Stimulated activated memory B cell treated with anti-CD40 and anti-IgM and Interleukin-4, amounts not matched to agents 10 μg/mL and 1 μg/mL and 100 μg/mL, for 72 hours (primary cell): ENCODE measurements at regions not wholly inside any gene's neighbourhood (a gene's known extent, or its start where the extent isn't known, plus 50 kb on each side); places are given as distances from the start of the nearest gene placed in this dataset.

Source experiments
- ATAC-seq: fragments of 150-1000 bp; cut with Tn5 transposase; 2 replicates; pipeline ENCODE4 v1.10.0; 2021
- H3K27ac Mint-ChIP-seq: one replicate; pipeline ENCODE4 v1.8.0; 2022; ENCODE audit warnings: mild to moderate bottlenecking, mixed read lengths
- H3K27me3 Mint-ChIP-seq: one replicate; pipeline ENCODE4 v1.8.0; 2022; ENCODE audit warnings: mixed read lengths
- H3K36me3 Mint-ChIP-seq: one replicate; pipeline ENCODE4 v1.8.0; 2022; ENCODE audit warnings: mixed read lengths
- H3K4me1 Mint-ChIP-seq: one replicate; pipeline ENCODE4 v1.8.0; 2022; ENCODE audit warnings: mixed read lengths
- H3K4me3 Mint-ChIP-seq: one replicate; pipeline ENCODE4 v1.8.0; 2022; ENCODE audit warnings: mild to moderate bottlenecking, moderate library complexity, mixed read lengths
- H3K9me3 Mint-ChIP-seq: one replicate; pipeline ENCODE4 v1.8.0; 2022; ENCODE audit warnings: mixed read lengths

DNA sequence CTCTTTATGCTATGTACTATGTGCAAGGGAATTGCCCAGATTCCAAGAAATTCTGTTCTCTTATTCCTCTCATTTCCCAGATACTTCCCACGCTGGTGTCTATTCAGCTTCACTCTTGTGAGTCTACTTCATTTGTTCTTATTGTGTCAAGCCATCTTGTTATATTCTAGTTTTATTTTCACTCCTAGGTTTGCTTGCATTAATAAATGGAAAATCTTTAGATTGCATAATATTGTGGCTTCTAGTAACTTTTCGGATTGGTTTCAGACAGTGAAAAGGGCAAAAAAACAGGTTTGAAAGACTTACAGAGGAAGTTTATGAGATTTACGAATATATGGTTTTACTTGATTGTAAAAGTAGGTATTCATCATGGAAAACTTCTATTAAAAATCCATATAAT lies 128.4 kb downstream of the BTC start:
- Mint-ChIP-seq H3K4me3 (no peak overlapping the region), H3K27me3 (peaks cover 36% of the 10 kb centered on the region)
- ATAC-seq, result no peak

DNA sequence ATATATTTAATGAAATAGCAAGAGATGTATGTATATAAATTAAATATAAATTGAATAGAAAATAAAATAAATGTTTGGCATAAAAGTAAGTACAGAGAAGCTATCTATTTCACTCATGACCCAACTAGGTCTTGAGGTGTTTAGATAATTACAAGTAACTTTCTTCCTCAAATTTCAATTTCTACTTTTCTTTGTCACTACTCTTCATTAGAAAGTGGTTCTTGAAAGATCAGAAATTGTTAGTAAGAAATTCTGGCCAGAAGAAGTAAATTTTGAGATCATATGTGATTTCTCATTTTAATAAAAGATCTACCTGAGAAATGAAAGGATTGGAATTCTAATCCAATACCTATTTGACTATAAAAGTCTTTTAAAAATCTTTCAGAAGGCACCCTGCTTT lies 126.9 kb downstream of the BTC start:
- H3K9me3 Mint-ChIP-seq, result no peaks in the 10 kb centered on the region
- H3K27ac Mint-ChIP-seq, result no peak overlapping the region
- ATAC-seq, result no peak

More for the DNA sequence above, 128.4 kb downstream of the BTC start:
- H3K4me1 Mint-ChIP-seq, result no peaks in the 10 kb centered on the region
- no peak overlapping the region for H3K27ac Mint-ChIP-seq
- H3K9me3 Mint-ChIP-seq, result no peaks in the 10 kb centered on the region
- H3K36me3 Mint-ChIP-seq, result no peaks in the 10 kb centered on the region

DNA sequence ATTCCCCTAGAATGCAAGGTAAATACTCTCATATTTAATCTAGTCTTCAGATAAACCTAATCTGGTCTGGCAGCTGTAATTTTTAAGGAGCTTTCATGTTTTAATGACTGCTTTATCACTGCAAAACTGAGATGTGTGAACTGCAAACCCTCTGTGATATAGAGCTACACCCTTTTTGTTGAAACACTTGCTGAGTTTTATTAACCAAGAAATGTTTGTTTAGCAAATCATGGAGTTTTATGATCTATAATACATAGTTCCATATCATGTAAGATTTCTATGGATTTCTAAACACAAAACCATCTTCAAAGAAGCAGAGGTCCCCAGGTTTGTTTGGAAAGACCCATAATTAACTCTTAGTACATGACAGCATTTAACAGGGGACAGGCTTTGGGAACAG lies 126.4 kb downstream of the BTC start:
- H3K27ac Mint-ChIP-seq, result no peak overlapping the region
- no peaks in the 10 kb centered on the region for H3K4me1 Mint-ChIP-seq
- H3K9me3 Mint-ChIP-seq, result no peaks in the 10 kb centered on the region
- H3K4me3 Mint-ChIP-seq, result no peak overlapping the region
- H3K36me3 Mint-ChIP-seq, result no peaks in the 10 kb centered on the region
- peaks cover 41% of the 10 kb centered on the region for H3K27me3 Mint-ChIP-seq
- ATAC-seq, result no peak

More for the DNA sequence above, 126.9 kb downstream of the BTC start:
- H3K4me1 Mint-ChIP-seq, result no peaks in the 10 kb centered on the region
- H3K4me3 Mint-ChIP-seq, result no peak overlapping the region
- H3K36me3 Mint-ChIP-seq, result no peaks in the 10 kb centered on the region
- peaks cover 41% of the 10 kb centered on the region for H3K27me3 Mint-ChIP-seq

DNA sequence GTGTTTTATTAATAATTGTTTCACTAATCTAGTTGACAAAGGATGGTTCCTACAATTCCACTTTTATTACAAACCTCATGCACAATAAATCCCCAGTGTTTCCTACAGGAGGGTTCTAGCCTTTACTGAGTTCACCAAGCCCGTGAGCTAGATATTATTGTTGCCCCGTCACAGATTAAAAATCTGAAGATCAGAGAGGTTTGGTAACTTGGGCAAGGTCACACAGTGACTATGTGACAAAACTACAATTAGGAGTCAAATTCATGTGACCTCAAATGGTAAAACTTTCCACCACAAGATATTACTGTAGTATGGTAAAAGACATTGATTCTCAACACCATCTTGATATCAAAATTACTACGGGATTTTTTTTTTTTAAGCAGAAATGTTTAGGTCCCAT lies 124.6 kb downstream of the BTC start:
- no peak overlapping the region for H3K27ac Mint-ChIP-seq
- no peak overlapping the region for H3K4me3 Mint-ChIP-seq
- H3K4me1 Mint-ChIP-seq, result no peaks in the 10 kb centered on the region
- H3K27me3 Mint-ChIP-seq, result peaks cover 33% of the 10 kb centered on the region
- H3K9me3 Mint-ChIP-seq, result no peaks in the 10 kb centered on the region
- H3K36me3 Mint-ChIP-seq, result no peaks in the 10 kb centered on the region
- ATAC-seq, result no peak

DNA sequence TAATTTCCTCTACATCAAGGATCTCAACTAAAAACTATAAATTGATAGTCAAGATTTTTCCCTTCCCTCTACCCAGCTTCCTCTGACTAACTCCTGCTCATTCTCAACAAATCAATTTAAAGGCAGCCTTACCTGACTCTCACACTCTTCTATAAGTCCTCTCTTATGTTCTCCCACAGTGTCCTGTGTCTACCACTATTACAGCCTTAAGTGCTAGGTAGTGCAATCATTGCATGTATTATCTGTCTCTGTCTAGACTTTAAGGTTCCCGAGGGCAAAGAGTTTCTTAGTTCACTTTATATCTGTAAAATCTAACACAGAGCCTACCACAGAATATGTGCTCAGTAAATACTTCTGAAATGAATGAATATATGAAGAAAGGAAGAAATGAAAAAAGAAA lies 123.7 kb downstream of the BTC start:
- ATAC-seq, result no peak
- Mint-ChIP-seq H3K27ac (no peak overlapping the region), H3K4me3 (no peak overlapping the region), H3K27me3 (peaks cover 24% of the 10 kb centered on the region), H3K9me3 (no peaks in the 10 kb centered on the region), H3K36me3 (no peaks in the 10 kb centered on the region), H3K4me1 (peaks cover 3% of the 10 kb centered on the region)

DNA sequence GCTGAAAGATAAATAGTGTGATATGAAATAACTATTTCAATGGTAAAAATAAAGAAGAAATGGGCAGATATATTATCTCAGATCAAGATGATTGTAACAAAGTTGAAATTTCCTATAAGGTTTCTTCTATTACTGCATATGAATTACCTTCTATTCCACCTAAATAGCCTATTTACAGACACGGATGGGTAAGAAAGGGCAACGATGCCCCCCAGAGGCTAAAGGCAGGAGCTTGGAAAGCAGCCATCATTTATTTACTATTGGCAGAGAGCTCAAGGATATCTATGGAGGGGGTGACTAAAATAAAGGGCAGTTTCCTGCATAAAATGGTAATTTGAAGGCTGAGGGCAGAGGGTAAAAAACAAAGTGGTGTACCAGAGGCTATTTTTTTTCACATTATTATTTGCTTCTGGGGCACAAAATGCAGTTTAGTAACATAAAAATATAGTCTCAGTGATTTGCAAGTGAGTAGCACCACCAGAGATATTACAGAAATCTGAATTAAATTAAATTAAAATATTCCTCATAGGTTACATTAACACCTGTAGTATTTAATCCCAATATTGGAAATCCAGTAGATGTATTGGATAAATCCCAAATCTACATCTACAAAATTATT lies 123.1 kb downstream of the BTC start:
- peaks cover 24% of the 10 kb centered on the region for H3K27me3 Mint-ChIP-seq
- no peak overlapping the region for H3K4me3 Mint-ChIP-seq
- no peaks in the 10 kb centered on the region for H3K36me3 Mint-ChIP-seq
- H3K9me3 Mint-ChIP-seq, result no peaks in the 10 kb centered on the region
- H3K4me1 Mint-ChIP-seq, result peaks cover 7% of the 10 kb centered on the region
- H3K27ac Mint-ChIP-seq, result no peak overlapping the region
- peak; percentile 47 for ATAC-seq

DNA sequence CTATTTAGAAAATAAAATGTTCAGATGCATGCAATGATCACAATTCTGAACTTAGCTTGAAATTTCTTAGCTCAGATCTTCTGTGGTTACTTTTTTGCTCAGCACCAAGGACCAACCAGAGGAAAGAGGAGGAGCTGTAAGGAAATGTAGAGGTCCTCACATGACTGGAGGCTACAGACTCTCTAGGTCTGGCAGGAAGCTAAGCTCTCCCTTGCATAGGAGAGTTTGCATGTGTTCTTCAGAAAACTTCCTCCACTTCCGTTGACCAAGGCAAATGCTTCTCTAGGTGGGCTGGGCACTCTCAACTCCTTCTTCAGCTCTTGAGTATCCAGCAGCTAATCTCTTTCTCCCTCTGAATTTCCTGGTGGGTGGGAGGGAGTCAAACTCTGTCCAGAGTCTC lies 119.6 kb downstream of the BTC start:
- no peaks in the 10 kb centered on the region for H3K9me3 Mint-ChIP-seq
- no peak overlapping the region for H3K27ac Mint-ChIP-seq
- peaks cover 7% of the 10 kb centered on the region for H3K4me1 Mint-ChIP-seq
- ATAC-seq, result no peak
- peaks cover 16% of the 10 kb centered on the region for H3K27me3 Mint-ChIP-seq
- H3K4me3 Mint-ChIP-seq, result no peak overlapping the region
- no peaks in the 10 kb centered on the region for H3K36me3 Mint-ChIP-seq

DNA sequence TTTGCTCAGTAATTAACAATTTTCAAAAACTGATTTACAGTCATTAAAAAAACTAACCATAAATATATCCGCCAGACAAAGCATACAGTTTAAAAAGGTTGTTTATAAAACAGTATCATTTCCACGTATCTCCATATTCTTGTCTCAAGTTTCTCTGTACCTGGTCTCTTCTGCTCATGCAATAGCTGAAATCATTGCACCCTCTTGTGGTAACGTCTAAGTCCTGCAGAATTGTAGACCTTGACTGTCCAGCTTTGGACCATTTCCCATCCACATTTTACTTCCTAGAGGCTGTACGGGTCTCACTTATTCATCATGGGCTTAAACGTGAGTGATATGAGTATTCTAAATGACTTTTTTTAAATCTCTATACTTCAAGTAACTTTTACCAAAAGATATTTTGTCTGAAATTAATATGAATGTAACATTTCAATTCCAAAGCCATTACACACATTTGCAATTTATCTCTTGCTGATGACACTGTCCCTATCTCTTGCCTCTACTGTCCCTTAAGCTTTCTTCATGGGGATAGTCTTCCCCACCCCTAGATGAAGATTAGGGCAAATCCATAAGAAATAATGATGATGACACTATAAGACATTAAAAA lies 118.5 kb downstream of the BTC start:
- H3K9me3 Mint-ChIP-seq, result peaks cover 3% of the 10 kb centered on the region
- peaks cover 24% of the 10 kb centered on the region for H3K27me3 Mint-ChIP-seq
- H3K36me3 Mint-ChIP-seq, result no peaks in the 10 kb centered on the region
- no peak overlapping the region for H3K27ac Mint-ChIP-seq
- no peak overlapping the region for H3K4me3 Mint-ChIP-seq
- peak; percentile 47 for ATAC-seq
- H3K4me1 Mint-ChIP-seq, result peaks cover 7% of the 10 kb centered on the region

DNA sequence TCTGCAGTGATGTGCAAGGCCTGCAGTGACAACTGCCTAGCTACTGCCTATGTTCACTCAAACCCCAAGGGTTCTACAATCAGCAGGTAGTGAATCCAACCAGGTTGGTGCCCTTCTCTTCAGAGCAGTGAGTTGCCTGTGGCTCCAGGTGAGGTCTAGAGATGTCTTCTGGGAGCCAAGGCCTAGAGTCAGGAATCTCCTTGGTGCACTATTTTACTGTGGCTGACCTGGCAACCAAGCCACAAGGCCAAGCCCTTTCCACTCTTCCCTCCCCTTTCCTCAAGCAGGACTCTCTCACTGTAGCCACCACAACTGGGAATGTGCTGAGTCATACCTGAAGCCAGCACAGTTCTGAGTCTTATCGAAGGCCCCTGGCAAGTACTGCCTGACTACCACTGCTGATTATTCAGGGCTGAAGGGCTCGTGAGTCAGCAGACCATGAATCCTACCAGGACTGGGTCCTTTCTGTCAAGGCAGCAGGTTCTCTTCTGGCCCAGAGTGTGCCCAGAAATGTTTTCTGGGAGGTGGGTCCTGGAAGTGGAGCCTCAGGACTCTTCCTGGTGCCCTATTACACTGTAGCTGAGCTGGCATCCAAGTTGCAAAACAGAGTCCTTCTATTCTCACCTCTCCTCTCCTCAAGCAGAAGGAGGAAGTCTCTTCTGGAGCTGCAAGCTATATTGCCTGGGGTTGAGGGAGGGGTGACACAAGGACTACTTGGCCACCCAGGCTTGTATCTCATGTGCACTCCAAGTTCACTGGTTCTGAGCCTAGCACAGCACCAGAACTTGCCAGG lies 111.6 kb downstream of the BTC start:
- no peak for ATAC-seq
- Mint-ChIP-seq H3K4me3 (no peak overlapping the region), H3K36me3 (no peaks in the 10 kb centered on the region), H3K4me1 (no peaks in the 10 kb centered on the region), H3K9me3 (peaks cover 5% of the 10 kb centered on the region), H3K27me3 (peaks cover 59% of the 10 kb centered on the region), H3K27ac (no peak overlapping the region)

DNA sequence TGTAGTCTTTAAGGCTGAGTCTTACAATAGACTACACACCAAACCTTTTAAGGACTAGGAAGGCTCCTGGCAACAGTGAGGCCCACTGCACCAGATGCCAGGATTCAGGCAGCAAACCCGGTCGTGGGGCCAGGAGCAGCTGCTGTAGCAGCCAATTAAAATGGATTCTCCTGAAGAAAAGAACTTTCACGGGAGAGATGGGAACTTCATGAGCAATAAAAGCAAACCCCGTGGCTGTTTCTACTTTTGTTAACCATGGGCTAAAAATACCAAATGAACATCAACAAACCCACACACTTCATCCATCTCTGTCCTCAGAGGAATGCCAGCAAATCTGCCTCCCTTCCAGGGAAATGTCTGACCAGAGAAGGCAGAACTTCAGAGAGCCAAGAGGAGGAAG lies 101.4 kb downstream of the BTC start:
- Mint-ChIP-seq H3K27ac (no peak overlapping the region), H3K4me3 (no peak overlapping the region), H3K36me3 (no peaks in the 10 kb centered on the region), H3K4me1 (no peaks in the 10 kb centered on the region), H3K9me3 (no peaks in the 10 kb centered on the region), H3K27me3 (peaks cover 42% of the 10 kb centered on the region)
- ATAC-seq, result no peak
